PFSK-1 (cell line): ENCODE measurements at regions not wholly inside any gene's neighbourhood (a gene's known extent, or its start where the extent isn't known, plus 50 kb on each side); places are given as distances from the start of the nearest gene placed in this dataset.

Experiments
- POLR2AphosphoS5 ChIP-seq: IDR thresholded peaks from 2 replicates; pipeline ENCODE4 v1.6.1; 2012; ENCODE audit warnings: low read depth, mild to moderate bottlenecking, control low read depth, low read length, moderate library complexity
- REST ChIP-seq, 2 experiments: IDR thresholded peaks; 2 replicates each; pipeline versions ENCODE4 v1.6.1 to v1.8.0; 2011 to 2012; ENCODE audit warnings: low read depth in 2 of 2, low read length in 2 of 2, control low read depth in 1 of 2, inconsistent platforms in 1 of 2, mild to moderate bottlenecking in 1 of 2, moderate library complexity in 1 of 2; ENCODE audit not compliant: insufficient read depth in 1 of 2
- TAF1 ChIP-seq: IDR thresholded peaks from 2 replicates; pipeline ENCODE4 v1.6.1; 2012; ENCODE audit warnings: low read length, control low read depth, borderline replicate concordance; ENCODE audit not compliant: insufficient read depth

DNA sequence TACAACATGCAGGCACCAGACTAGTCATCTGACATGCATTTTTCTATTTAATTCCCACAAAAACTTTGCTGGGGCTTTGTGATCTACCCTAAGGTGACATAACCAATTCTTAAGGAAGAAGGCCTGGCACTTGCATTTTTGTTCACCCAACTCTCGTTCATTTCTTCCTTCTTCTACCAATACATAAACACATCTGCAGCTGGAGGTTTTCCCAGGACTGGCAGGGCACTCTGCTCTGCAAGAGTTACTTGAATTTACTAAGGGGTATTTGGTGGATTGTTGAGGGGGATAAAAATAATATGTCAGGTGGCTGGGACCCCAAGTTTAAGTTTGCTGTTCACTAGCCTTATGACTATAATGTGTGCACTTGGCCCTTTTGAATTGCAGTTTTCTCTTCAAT is 111.4 kb upstream of the TRIB2 start:
- TF ChIP-seq POLR2AphosphoS5, result no peak
- TF ChIP-seq TAF1, result no peak
- no peak for TF ChIP-seq REST (IDR thresholded peaks at IDR 0.05; ENCODE audit: insufficient read depth in 1 of 2, low read depth in 2 of 2, low read length in 2 of 2)
